ENCODE measurements at regions not wholly inside any gene's neighbourhood (a gene's known extent, or its start where the extent isn't known, plus 50 kb on each side); places are given as distances from the start of the nearest gene placed in this dataset.

- no peaks in the 10 kb centered on the region for H3K36me3 Mint-ChIP-seq
- H3K27me3 Mint-ChIP-seq (ENCODE audit: low read depth): no peaks in the 10 kb centered on the region
- no peaks in the 10 kb centered on the region for H3K9me3 Mint-ChIP-seq
- H3K4me3 Mint-ChIP-seq: no peak overlapping the region
- H3K27ac Mint-ChIP-seq: no peak overlapping the region
- DNase-seq (ENCODE audit: low spot score): no peak
- ChIA-PET POLR2A (no interaction called here), CTCF (no interaction called here)
- H3K4me1 Mint-ChIP-seq: peaks cover 14% of the 10 kb centered on the region
- TF ChIP-seq NR3C1 (CRISPR knock-in tag; conservative IDR thresholded peaks at IDR 0.05; ENCODE audit: low read depth) (no peak), USF1 (CRISPR knock-in tag; IDR thresholded peaks at IDR 0.05) (no peak), NR2C2 (CRISPR knock-in tag; IDR thresholded peaks at IDR 0.05) (no peak), ZNF219 (CRISPR knock-in tag; IDR thresholded peaks at IDR 0.05; ENCODE audit: borderline replicate concordance) (no peak), ERG (CRISPR knock-in tag; IDR thresholded peaks at IDR 0.05) (no peak), ZNF281 (CRISPR knock-in tag; IDR thresholded peaks at IDR 0.05) (no peak), ATF6 (CRISPR knock-in tag; IDR thresholded peaks at IDR 0.05) (no peak), ZNF416 (CRISPR knock-in tag; IDR thresholded peaks at IDR 0.05) (no peak), PREB (CRISPR knock-in tag; IDR thresholded peaks at IDR 0.05; ENCODE audit: borderline replicate concordance) (no peak), JUN (CRISPR knock-in tag; IDR thresholded peaks at IDR 0.05) (no peak), ATF2 (CRISPR knock-in tag; IDR thresholded peaks at IDR 0.05; ENCODE audit: borderline replicate concordance, low read depth) (no peak), NR1H2 (CRISPR knock-in tag; IDR thresholded peaks at IDR 0.05) (no peak), ZNF232 (CRISPR knock-in tag; IDR thresholded peaks at IDR 0.05) (no peak), PRDM15 (CRISPR knock-in tag; IDR thresholded peaks at IDR 0.05) (no peak)
- ATAC-seq: no peak
Observed at GRCh38 chr5:158638396-158638795, 461.3 kb downstream of the EBF1 start.

Data from WTC11 (cell line).